HG02798 (cell line): ENCODE measurements at regions not wholly inside any gene's neighbourhood (a gene's known extent, or its start where the extent isn't known, plus 50 kb on each side); places are given as distances from the start of the nearest gene placed in this dataset.
"Not testable (repeated sequence)": the region's sequence is repeated elsewhere in the genome, so short reads cannot be mapped to it uniquely, and the experiment has no call there.

ENCODE experiments used
- ATAC-seq: cut with Tn5 transposase; IDR thresholded peaks from one replicate; pipeline ENCODE4 v1.9.1; 2021; ENCODE audit warnings: mild to moderate bottlenecking; ENCODE audit not compliant: unreplicated experiment, poor library complexity

- ATAC-seq, result no peak
These were observed 1907.5 kb upstream of the CDH9 start for GRCh38 chr5:28945859-28946258.

- not testable (repeated sequence) for ATAC-seq
These were observed 1891.0 kb upstream of the CDH9 start for GRCh38 chr5:28929366-28929765.

- not testable (repeated sequence) for ATAC-seq
These were observed 1890.0 kb upstream of the CDH9 start for GRCh38 chr5:28928327-28928790.

GRCh38 chr5:28927559-28928326 is 1889.4 kb upstream of the CDH9 start:
- ATAC-seq, result no peak

- no peak for ATAC-seq
These were observed 1888.0 kb upstream of the CDH9 start for GRCh38 chr5:28926422-28926821.

GRCh38 chr5:28917631-28918030 is 1879.2 kb upstream of the CDH9 start:
- ATAC-seq, result no peak

- ATAC-seq, result no peak
These were observed 1875.9 kb upstream of the CDH9 start for GRCh38 chr5:28914297-28914696.

- no peak for ATAC-seq
These were observed 1865.3 kb upstream of the CDH9 start for GRCh38 chr5:28903643-28904042.

GRCh38 chr5:28896949-28897348 is 1858.6 kb upstream of the CDH9 start:
- no peak for ATAC-seq

GRCh38 chr5:28880936-28881335 is 1842.5 kb upstream of the CDH9 start:
- ATAC-seq, result no peak

GRCh38 chr5:28877050-28877449 is 1838.7 kb upstream of the CDH9 start:
- no peak for ATAC-seq

- no peak for ATAC-seq
These were observed 1825.6 kb upstream of the CDH9 start for GRCh38 chr5:28864006-28864405.

- ATAC-seq, result no peak
These were observed 1824.4 kb upstream of the CDH9 start for GRCh38 chr5:28862860-28863196.

- no peak for ATAC-seq
These were observed 1823.9 kb upstream of the CDH9 start for GRCh38 chr5:28862137-28862859.

GRCh38 chr5:28855626-28856025 is 1817.2 kb upstream of the CDH9 start:
- no peak for ATAC-seq

- no peak for ATAC-seq
These were observed 1812.0 kb upstream of the CDH9 start for GRCh38 chr5:28850320-28850921.

GRCh38 chr5:28831042-28831441 is 1792.7 kb upstream of the CDH9 start:
- no peak for ATAC-seq

- no peak for ATAC-seq
These were observed 1784.8 kb upstream of the CDH9 start for GRCh38 chr5:28823231-28823630.

GRCh38 chr5:28822071-28822470 is 1783.7 kb upstream of the CDH9 start:
- no peak for ATAC-seq

GRCh38 chr5:28810751-28811136 is 1772.4 kb upstream of the CDH9 start:
- no peak for ATAC-seq
